Loucy (cell line): ENCODE measurements at regions not wholly inside any gene's neighbourhood (a gene's known extent, or its start where the extent isn't known, plus 50 kb on each side); places are given as distances from the start of the nearest gene placed in this dataset.

Experiments
- EZH2phosphoT487 ChIP-seq: fragments of 200-600 bp; IDR thresholded peaks from 2 replicates; pipeline ENCODE4 v1.6.1; 2018; ENCODE audit warnings: antibody characterized with exemption, mild to moderate bottlenecking, moderate library complexity, borderline replicate concordance
- TF ChIP-seq, protein P1 (sequence below): fragments of 200-600 bp; sonication (generic); conservative IDR thresholded peaks from 2 replicates; pipeline ENCODE4 v1.5.1; 2014; ENCODE audit warnings: mild to moderate bottlenecking, antibody characterized with exemption, low read length

DNA sequence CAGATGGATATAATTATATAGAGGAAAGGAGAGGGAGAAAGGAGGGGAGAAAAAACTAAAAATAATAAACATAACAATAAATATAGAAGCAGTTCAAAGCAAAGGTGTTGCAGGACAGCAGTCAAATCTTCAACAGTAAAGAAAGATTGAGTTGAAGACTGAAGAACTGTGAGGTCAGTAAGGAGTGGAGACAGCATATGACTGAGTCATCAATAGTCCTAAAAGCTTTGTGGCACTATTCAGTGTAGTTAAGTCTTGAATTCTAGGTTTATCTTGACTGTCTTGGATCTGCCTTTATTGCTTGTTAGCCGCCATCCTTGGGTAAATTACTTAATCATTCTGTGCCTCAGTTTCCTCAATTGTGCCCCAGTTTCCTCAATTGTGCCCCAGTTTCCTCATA lies 137.0 kb downstream of the MRPS30 start:
- TF ChIP-seq, protein P1, sequence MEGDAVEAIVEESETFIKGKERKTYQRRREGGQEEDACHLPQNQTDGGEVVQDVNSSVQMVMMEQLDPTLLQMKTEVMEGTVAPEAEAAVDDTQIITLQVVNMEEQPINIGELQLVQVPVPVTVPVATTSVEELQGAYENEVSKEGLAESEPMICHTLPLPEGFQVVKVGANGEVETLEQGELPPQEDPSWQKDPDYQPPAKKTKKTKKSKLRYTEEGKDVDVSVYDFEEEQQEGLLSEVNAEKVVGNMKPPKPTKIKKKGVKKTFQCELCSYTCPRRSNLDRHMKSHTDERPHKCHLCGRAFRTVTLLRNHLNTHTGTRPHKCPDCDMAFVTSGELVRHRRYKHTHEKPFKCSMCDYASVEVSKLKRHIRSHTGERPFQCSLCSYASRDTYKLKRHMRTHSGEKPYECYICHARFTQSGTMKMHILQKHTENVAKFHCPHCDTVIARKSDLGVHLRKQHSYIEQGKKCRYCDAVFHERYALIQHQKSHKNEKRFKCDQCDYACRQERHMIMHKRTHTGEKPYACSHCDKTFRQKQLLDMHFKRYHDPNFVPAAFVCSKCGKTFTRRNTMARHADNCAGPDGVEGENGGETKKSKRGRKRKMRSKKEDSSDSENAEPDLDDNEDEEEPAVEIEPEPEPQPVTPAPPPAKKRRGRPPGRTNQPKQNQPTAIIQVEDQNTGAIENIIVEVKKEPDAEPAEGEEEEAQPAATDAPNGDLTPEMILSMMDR: no peak
- TF ChIP-seq EZH2phosphoT487: no peak
